Lung (tissue), 11 donors: ENCODE measurements at regions not wholly inside any gene's neighbourhood (a gene's known extent, or its start where the extent isn't known, plus 50 kb on each side); places are given as distances from the start of the nearest gene placed in this dataset.

Experiments
- ATAC-seq: fragments of 200-7000 bp; cut with Tn5 transposase; one replicate; pipeline ENCODE4 v1.9.1; 2020; ENCODE audit warnings: moderate number of reproducible peaks; ENCODE audit not compliant: insufficient read depth, low FRiP score
- DNase-seq, 3 donors: peaks; one replicate each; pipeline ENCODE4 v3.0.0-alpha.2; 2013 to 2017
- H3K27ac ChIP-seq, 2 donors: one replicate each; pipeline ENCODE4 v1.5.1; 2013; ENCODE audit warnings: mild to moderate bottlenecking in 2 of 2, moderate library complexity in 2 of 2, control low read depth in 1 of 2, inconsistent platforms in 1 of 2, low read depth in 1 of 2, low read length in 1 of 2
- H3K27me3 ChIP-seq, 3 donors: one replicate each; pipeline ENCODE4 v1.5.1; 2013; ENCODE audit warnings: low read length in 2 of 3; ENCODE audit not compliant: control insufficient read depth in 3 of 3, insufficient read depth in 3 of 3
- H3K36me3 ChIP-seq, 4 donors: one replicate each; pipeline ENCODE4 v1.5.1; 2013; ENCODE audit warnings: low read length in 4 of 4, mild to moderate bottlenecking in 1 of 4, moderate library complexity in 1 of 4; ENCODE audit not compliant: control insufficient read depth in 4 of 4, insufficient read depth in 4 of 4
- H3K4me1 ChIP-seq, 5 donors: one replicate each; pipeline ENCODE4 v1.5.1; 2013; ENCODE audit warnings: low read length in 5 of 5, mild to moderate bottlenecking in 2 of 5, moderate library complexity in 1 of 5; ENCODE audit not compliant: control insufficient read depth in 5 of 5, insufficient read depth in 5 of 5
- H3K4me3 ChIP-seq: one replicate; pipeline ENCODE4 v1.5.1; 2013; ENCODE audit warnings: mild to moderate bottlenecking, control low read depth, moderate library complexity
- H3K9ac ChIP-seq, 2 donors: one replicate each; pipeline ENCODE4 v1.5.1; 2013; ENCODE audit warnings: low read length in 2 of 2, control low read depth in 1 of 2; ENCODE audit not compliant: insufficient read depth in 1 of 2
- H3K9me3 ChIP-seq, 4 donors: one replicate each; pipeline ENCODE4 v1.5.1; 2013; ENCODE audit warnings: low read length in 3 of 4, mild to moderate bottlenecking in 1 of 4, moderate library complexity in 1 of 4; ENCODE audit not compliant: control insufficient read depth in 4 of 4, insufficient read depth in 3 of 4
- CTCF ChIP-seq: IDR thresholded peaks from 2 replicates; pipeline ENCODE4 v1.5.1; 2012; ENCODE audit warnings: mild to moderate bottlenecking; ENCODE audit errors: control extremely low read depth, extremely low read depth
- WGBS, 2 donors: extraction: QIAGEN DNeasy Blood & Tissue Kit; methylation state at CpG; one replicate each; pipeline ENCODE4 v1.1.7; 2013; 5-methylcytosine and 5-hydroxymethylcytosine counted together
- donor health status: control.
- donor health status: control.
- donor health status: Bipolar disorder and iron deficiency.
- donor health status: healthy.
- donor health status: DM: yes; HTN: yes; CAD: no.

GRCh38 chr5:56345352-56345751, 112.2 kb upstream of the ANKRD55 start:
- ATAC-seq: no peak
- H3K9me3 ChIP-seq: peaks cover 0 to 2% (median 0%) of the 10 kb centered on the region in 4 donors
- H3K27me3 ChIP-seq: no peaks in the 10 kb centered on the region
- no peaks in the 10 kb centered on the region for H3K36me3 ChIP-seq
- no peak for TF ChIP-seq CTCF
- H3K4me3 ChIP-seq: no peak overlapping the region
- no peak for DNase-seq
- H3K9ac ChIP-seq: no peak overlapping the region
- H3K4me1 ChIP-seq: peaks cover 0 to 6% (median 0%) of the 10 kb centered on the region in 5 donors
- no peak overlapping the region for H3K27ac ChIP-seq

- no peaks in the 10 kb centered on the region for H3K27me3 ChIP-seq
- H3K27ac ChIP-seq: no peak overlapping the region
- 88 to 90% methylated on average over 1 of the region's 1 CpG for WGBS, 2 donors
- peaks cover 0 to 2% (median 0%) of the 10 kb centered on the region in 5 donors for H3K4me1 ChIP-seq
- ATAC-seq: no peak
- H3K4me3 ChIP-seq: no peak overlapping the region
- no peak for TF ChIP-seq CTCF
- H3K9me3 ChIP-seq: peaks cover 0 to 2% (median 0%) of the 10 kb centered on the region in 4 donors
- H3K9ac ChIP-seq: no peak overlapping the region
- DNase-seq: no peak
- H3K36me3 ChIP-seq: no peaks in the 10 kb centered on the region
Measured at GRCh38 chr5:56344594-56344993, 111.5 kb upstream of the ANKRD55 start.

GRCh38 chr5:56343988-56344387, 110.9 kb upstream of the ANKRD55 start:
- Histone ChIP-seq H3K9me3 (peaks cover 0 to 2% (median 0%) of the 10 kb centered on the region in 4 donors), H3K36me3 (no peaks in the 10 kb centered on the region), H3K27ac (no peak overlapping the region), H3K9ac (no peak overlapping the region), H3K27me3 (no peaks in the 10 kb centered on the region), H3K4me3 (no peak overlapping the region), H3K4me1 (peaks cover 0 to 2% (median 0%) of the 10 kb centered on the region in 5 donors)
- 98 to 99% methylated on average over 2 of the region's 2 CpGs for WGBS, 2 donors
- ATAC-seq: no peak
- no peak for DNase-seq
- no peak for TF ChIP-seq CTCF

- ATAC-seq (no peak), DNase-seq (no peak)
- Histone ChIP-seq H3K4me1 (peaks cover 0 to 2% (median 0%) of the 10 kb centered on the region in 5 donors), H3K27ac (no peak overlapping the region), H3K9ac (no peak overlapping the region), H3K9me3 (peaks cover 0 to 2% (median 0%) of the 10 kb centered on the region in 4 donors), H3K36me3 (no peaks in the 10 kb centered on the region), H3K4me3 (no peak overlapping the region), H3K27me3 (no peaks in the 10 kb centered on the region)
- TF ChIP-seq CTCF: no peak
- 92 to 98% methylated on average over 3 of the region's 3 CpGs for WGBS, 2 donors
Measured at GRCh38 chr5:56342616-56343015, 109.5 kb upstream of the ANKRD55 start.
